Fibroblast of villous mesenchyme (primary cell): ENCODE measurements at regions not wholly inside any gene's neighbourhood (a gene's known extent, or its start where the extent isn't known, plus 50 kb on each side); places are given as distances from the start of the nearest gene placed in this dataset.

ENCODE experiments used
- DNase-seq: peaks from one replicate; pipeline ENCODE4 v3.0.0-alpha.2; 2010; ENCODE audit warnings: low read depth
- H3K4me3 ChIP-seq: 2 replicates; pipeline ENCODE4 v1.5.1; 2011; ENCODE audit warnings: low read depth, mild to moderate bottlenecking, low read length
- TF ChIP-seq, protein P1 (sequence below): IDR thresholded peaks from 2 replicates; pipeline ENCODE4 v1.5.1; 2012; ENCODE audit warnings: low read depth, mild to moderate bottlenecking, low read length; ENCODE audit not compliant: insufficient read depth

DNA sequence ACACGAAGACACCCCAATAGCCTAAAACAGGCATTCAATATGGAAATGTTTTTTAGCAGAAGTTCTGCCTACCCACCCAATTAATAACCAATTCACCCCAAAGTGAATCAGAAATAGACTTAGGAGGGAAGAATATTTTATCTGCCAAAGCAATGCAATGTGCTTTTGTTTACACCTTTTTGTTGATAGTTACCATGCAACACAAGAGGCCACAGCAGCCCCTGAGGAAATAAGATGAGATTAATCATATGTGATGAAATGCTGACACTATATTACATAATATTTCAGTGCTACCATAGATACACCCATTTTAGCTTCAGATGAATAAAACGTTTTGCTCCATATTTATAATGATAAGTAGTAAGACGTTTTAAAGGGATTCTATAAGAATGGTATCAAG is 60.9 kb upstream of the RGS2 start:
- peak; percentile 55 for DNase-seq
- H3K4me3 ChIP-seq: no peak overlapping the region
- TF ChIP-seq, protein P1, sequence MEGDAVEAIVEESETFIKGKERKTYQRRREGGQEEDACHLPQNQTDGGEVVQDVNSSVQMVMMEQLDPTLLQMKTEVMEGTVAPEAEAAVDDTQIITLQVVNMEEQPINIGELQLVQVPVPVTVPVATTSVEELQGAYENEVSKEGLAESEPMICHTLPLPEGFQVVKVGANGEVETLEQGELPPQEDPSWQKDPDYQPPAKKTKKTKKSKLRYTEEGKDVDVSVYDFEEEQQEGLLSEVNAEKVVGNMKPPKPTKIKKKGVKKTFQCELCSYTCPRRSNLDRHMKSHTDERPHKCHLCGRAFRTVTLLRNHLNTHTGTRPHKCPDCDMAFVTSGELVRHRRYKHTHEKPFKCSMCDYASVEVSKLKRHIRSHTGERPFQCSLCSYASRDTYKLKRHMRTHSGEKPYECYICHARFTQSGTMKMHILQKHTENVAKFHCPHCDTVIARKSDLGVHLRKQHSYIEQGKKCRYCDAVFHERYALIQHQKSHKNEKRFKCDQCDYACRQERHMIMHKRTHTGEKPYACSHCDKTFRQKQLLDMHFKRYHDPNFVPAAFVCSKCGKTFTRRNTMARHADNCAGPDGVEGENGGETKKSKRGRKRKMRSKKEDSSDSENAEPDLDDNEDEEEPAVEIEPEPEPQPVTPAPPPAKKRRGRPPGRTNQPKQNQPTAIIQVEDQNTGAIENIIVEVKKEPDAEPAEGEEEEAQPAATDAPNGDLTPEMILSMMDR: no peak

DNA sequence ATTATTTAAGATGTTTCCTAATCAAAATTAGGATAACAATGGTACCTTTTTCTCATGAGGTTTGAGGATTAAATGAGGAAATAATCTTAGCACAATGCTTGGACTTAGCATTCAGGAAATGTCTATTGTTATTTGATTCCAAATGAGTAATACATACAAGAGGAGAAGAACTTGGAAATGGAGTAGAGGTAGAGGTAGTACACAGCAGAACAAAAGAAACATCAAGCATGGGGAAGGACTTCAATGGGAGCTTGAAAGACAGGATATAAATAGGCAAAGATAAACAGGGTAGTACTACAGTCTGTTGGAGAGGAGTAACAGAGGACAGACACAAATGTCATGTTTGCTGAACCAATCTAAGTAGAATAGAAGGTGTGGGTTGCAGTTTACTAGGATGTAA is 59.5 kb upstream of the RGS2 start:
- no peak for DNase-seq
- no peak overlapping the region for H3K4me3 ChIP-seq
- TF ChIP-seq, protein P1: no peak

DNA sequence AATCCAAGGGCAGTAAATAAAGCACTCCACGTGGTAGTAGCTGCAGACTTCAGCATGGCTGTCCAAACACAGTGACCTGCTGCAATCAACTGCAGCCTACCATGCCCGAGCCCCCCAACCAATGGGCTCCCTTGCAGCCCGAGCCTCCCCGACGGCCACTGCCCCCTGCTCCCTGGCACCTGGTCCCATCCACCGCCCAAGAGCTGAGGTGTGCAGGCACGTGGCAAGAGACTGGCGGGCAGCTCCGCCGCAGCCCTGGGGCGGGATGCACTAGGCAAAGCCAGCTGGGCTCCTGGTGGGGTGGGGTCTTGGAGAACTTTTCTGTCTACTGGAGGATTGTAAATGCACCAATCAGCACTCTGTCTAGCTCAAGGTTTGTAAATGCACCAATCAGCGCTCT is 57.6 kb upstream of the RGS2 start:
- no peak for DNase-seq
- TF ChIP-seq, protein P1: no peak
- no peak overlapping the region for H3K4me3 ChIP-seq

DNA sequence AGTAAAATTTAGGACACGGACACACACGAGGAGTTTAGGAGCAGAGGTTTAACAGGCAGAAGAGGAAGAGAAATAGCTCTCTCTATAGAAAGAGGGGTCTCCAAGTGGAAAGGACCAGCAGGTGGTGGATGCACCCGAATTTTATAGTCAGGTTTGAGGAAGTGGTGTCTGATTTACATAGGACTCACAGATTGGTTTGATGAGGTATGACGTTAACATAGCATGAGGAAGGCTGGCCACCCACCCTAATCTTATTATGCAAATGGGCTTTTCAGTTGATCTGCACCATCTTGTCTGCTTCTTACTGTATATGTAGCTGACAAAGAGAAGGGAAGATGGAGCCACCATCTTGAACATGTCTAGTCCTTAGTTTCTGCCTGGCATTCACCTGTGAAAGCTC is 52.5 kb upstream of the RGS2 start:
- no peak for DNase-seq
- H3K4me3 ChIP-seq: no peak overlapping the region
- TF ChIP-seq, protein P1: no peak

DNA sequence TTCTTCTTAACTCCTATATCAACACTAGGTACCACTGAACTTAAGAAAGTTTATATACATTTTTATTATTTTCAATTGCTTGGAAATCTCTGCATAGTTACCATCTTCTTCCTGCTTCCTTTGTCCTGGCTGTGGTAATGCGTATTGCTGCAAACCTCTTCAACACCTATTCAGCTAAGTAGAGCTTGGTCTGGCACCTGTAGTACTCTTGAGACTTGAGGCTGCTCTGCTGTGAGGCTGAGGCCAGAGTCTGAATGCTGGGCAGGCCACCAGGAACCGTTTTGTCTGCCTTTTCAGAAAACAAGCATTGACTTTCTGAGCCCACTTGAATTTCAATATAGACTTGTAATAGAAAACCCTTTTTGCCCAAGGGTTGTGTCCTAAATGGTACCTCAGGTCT is 52.0 kb upstream of the RGS2 start:
- TF ChIP-seq, protein P1: no peak
- H3K4me3 ChIP-seq: no peak overlapping the region
- DNase-seq: no peak

DNA sequence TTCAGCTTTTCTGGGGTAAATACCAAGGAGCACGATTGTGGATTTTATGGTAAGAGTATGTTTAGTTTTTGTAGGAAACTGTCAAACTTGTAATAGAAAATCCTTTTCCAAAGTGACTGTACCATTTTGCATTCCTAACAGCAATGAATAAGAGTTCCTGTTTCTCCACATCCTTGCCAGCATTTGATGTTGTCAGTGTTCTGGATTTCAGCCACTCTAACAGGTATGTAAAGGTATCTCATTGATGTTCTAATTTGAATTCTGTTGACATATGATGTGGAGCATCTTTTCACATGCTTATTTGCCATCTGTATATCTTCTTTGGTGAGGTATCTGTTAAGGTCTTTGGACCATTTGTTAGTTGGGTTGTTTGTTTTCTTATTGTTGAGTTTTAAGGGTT is 50.3 kb upstream of the RGS2 start:
- no peak for DNase-seq
- TF ChIP-seq, protein P1: no peak
- no peak overlapping the region for H3K4me3 ChIP-seq
